ENCODE measurements at regions not wholly inside any gene's neighbourhood (a gene's known extent, or its start where the extent isn't known, plus 50 kb on each side); places are given as distances from the start of the nearest gene placed in this dataset.

GRCh38 chr12:84165998-84166571 is 746.5 kb downstream of the SLC6A15 start:
- Mint-ChIP-seq H3K36me3 (ENCODE audit: low read depth) (no peaks in the 10 kb centered on the region), H3K27me3 (no peaks in the 10 kb centered on the region), H3K4me1 (ENCODE audit: low read depth) (no peaks in the 10 kb centered on the region), H3K9me3 (no peaks in the 10 kb centered on the region), H3K4me3 (no peak overlapping the region), H3K27ac (no peak overlapping the region)
- H3K4me3 ChIP-seq (ENCODE audit: low read length): no peak overlapping the region
- intact Hi-C loops (cut with DNase I, micrococcal nuclease): no loop called here
- no peaks in the 10 kb centered on the region for H3K36me3 ChIP-seq (ENCODE audit: insufficient read depth, low read length)
- ATAC-seq (ENCODE audit: poor library complexity): no peak
- no peak for DNase-seq
- ChIA-PET POLR2A (no interaction called here), CTCF (no interaction called here)
- TF ChIP-seq CTCF (IDR thresholded peaks at IDR 0.05): no peak
- no peak overlapping the region for H3K27ac ChIP-seq (ENCODE audit: low read depth in 1 of 2, low read length in 2 of 2)
- H3K27me3 ChIP-seq (ENCODE audit: control insufficient read depth in 1 of 2, insufficient read depth in 2 of 2, low read length in 2 of 2): no peaks in the 10 kb centered on the region
- H3K9me3 ChIP-seq (ENCODE audit: control insufficient read depth in 1 of 2, insufficient read depth in 1 of 2, low read length in 2 of 2): no peaks in the 10 kb centered on the region
- no peaks in the 10 kb centered on the region for H3K4me1 ChIP-seq (ENCODE audit: insufficient read depth, low read length)

GRCh38 chr12:84161296-84161695 is 751.3 kb downstream of the SLC6A15 start:
- ChIA-PET CTCF (no interaction called here), POLR2A (no interaction called here)
- Mint-ChIP-seq H3K4me1 (ENCODE audit: low read depth) (no peaks in the 10 kb centered on the region), H3K4me3 (no peak overlapping the region), H3K36me3 (ENCODE audit: low read depth) (no peaks in the 10 kb centered on the region), H3K27ac (no peak overlapping the region), H3K27me3 (no peaks in the 10 kb centered on the region), H3K9me3 (no peaks in the 10 kb centered on the region)
- no peak for DNase-seq
- H3K27ac ChIP-seq (ENCODE audit: low read depth in 1 of 2, low read length in 2 of 2): no peak overlapping the region
- H3K4me1 ChIP-seq (ENCODE audit: insufficient read depth, low read length): no peaks in the 10 kb centered on the region
- no peak for ATAC-seq (ENCODE audit: poor library complexity)
- H3K36me3 ChIP-seq (ENCODE audit: insufficient read depth, low read length): no peaks in the 10 kb centered on the region
- H3K9me3 ChIP-seq (ENCODE audit: control insufficient read depth in 1 of 2, insufficient read depth in 1 of 2, low read length in 2 of 2): peaks cover 0 to 3% of the 10 kb centered on the region in 2 experiments
- H3K4me3 ChIP-seq (ENCODE audit: low read length): no peak overlapping the region
- no peak for TF ChIP-seq CTCF (IDR thresholded peaks at IDR 0.05)
- intact Hi-C loops (cut with DNase I, micrococcal nuclease): no loop called here
- no peaks in the 10 kb centered on the region for H3K27me3 ChIP-seq (ENCODE audit: control insufficient read depth in 1 of 2, insufficient read depth in 2 of 2, low read length in 2 of 2)

GRCh38 chr12:84159260-84159659 is 753.3 kb downstream of the SLC6A15 start:
- no peaks in the 10 kb centered on the region for H3K4me1 Mint-ChIP-seq (ENCODE audit: low read depth)
- Histone ChIP-seq H3K27me3 (ENCODE audit: control insufficient read depth in 1 of 2, insufficient read depth in 2 of 2, low read length in 2 of 2) (no peaks in the 10 kb centered on the region), H3K4me1 (ENCODE audit: insufficient read depth, low read length) (no peaks in the 10 kb centered on the region), H3K36me3 (ENCODE audit: insufficient read depth, low read length) (no peaks in the 10 kb centered on the region), H3K27ac (ENCODE audit: low read depth in 1 of 2, low read length in 2 of 2) (no peak overlapping the region), H3K4me3 (ENCODE audit: low read length) (no peak overlapping the region), H3K9me3 (ENCODE audit: control insufficient read depth in 1 of 2, insufficient read depth in 1 of 2, low read length in 2 of 2) (peaks cover 0 to 11% of the 10 kb centered on the region in 2 experiments)
- ChIA-PET CTCF (no interaction called here), POLR2A (no interaction called here)
- intact Hi-C loops (cut with DNase I, micrococcal nuclease): no loop called here
- H3K9me3 Mint-ChIP-seq: no peaks in the 10 kb centered on the region
- no peaks in the 10 kb centered on the region for H3K36me3 Mint-ChIP-seq (ENCODE audit: low read depth)
- H3K27ac Mint-ChIP-seq: no peak overlapping the region
- TF ChIP-seq CTCF (IDR thresholded peaks at IDR 0.05): no peak
- H3K27me3 Mint-ChIP-seq: no peaks in the 10 kb centered on the region
- no peak for DNase-seq
- ATAC-seq (ENCODE audit: poor library complexity): no peak
- no peak overlapping the region for H3K4me3 Mint-ChIP-seq

Measured in CD4-positive, alpha-beta T cell (primary cell).